ENCODE measurements at regions not wholly inside any gene's neighbourhood (a gene's known extent, or its start where the extent isn't known, plus 50 kb on each side); places are given as distances from the start of the nearest gene placed in this dataset.

DNA sequence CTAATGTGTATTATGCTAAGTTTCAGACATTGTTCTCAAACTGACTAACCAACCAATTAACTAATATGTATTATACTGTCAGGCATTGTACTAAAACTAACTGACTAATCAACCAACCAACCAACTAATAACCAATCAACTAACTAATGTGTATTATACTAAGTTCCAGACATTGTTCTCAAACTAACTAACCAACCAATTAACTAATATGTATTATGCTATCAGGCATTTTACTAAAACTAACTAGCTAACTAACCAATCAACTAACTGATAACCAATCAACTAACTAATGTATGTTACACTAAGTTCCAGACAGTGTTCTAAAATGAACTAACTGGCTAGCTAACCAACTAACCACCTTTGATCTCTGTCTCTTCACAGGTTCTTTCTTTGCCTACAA is 152.3 kb downstream of the SUDS3 start:
- H3K4me3 ChIP-seq (ENCODE audit: low read depth in 1 of 2, low read length in 2 of 2) = no peak overlapping the region
- no peak for ATAC-seq (ENCODE audit: insufficient read depth, low read depth)

GRCh38 chr12:118534003-118534402 is 157.6 kb downstream of the SUDS3 start:
- Histone ChIP-seq H3K4me2 (ENCODE audit: insufficient read depth, low read length) (no peak overlapping the region), H2AFZ (ENCODE audit: low read depth, low read length) (no peak overlapping the region), H3K9ac (ENCODE audit: low read depth, low read length) (no peak overlapping the region), H3K9me3 (ENCODE audit: insufficient read depth, low read length, severe bottlenecking) (no peaks in the 10 kb centered on the region), H3K36me3 (ENCODE audit: insufficient read depth, low read length) (no peaks in the 10 kb centered on the region), H4K20me1 (ENCODE audit: insufficient read depth, low read length) (no peaks in the 10 kb centered on the region), H3K4me3 (ENCODE audit: low read depth in 1 of 2, low read length in 2 of 2) (no peak overlapping the region), H3K27me3 (ENCODE audit: insufficient read depth, low read length, poor library complexity) (no peaks in the 10 kb centered on the region), H3K79me2 (ENCODE audit: insufficient read depth, low read length) (no peaks in the 10 kb centered on the region), H3K4me1 (ENCODE audit: insufficient read depth, low read length) (no peaks in the 10 kb centered on the region), H3K27ac (ENCODE audit: low read length) (no peak overlapping the region)
- ATAC-seq (ENCODE audit: insufficient read depth, low read depth) = no peak
- no peak for DNase-seq
- TF ChIP-seq CTCF (IDR thresholded peaks at IDR 0.05; ENCODE audit: borderline replicate concordance, extremely low read depth, low read length, poor library complexity, severe bottlenecking) = no peak
- TF ChIP-seq EZH2 (IDR thresholded peaks at IDR 0.05; ENCODE audit: borderline replicate concordance, low read depth, low read length, severe bottlenecking) = no peak

More for the DNA sequence above, 152.3 kb downstream of the SUDS3 start:
- H4K20me1 ChIP-seq (ENCODE audit: insufficient read depth, low read length) = no peaks in the 10 kb centered on the region; the same call in 1 of the 2 replicates
- H3K9ac ChIP-seq (ENCODE audit: low read depth, low read length) = no peak overlapping the region
- no peak overlapping the region for H3K4me2 ChIP-seq (ENCODE audit: insufficient read depth, low read length)
- H3K4me1 ChIP-seq (ENCODE audit: insufficient read depth, low read length) = no peaks in the 10 kb centered on the region
- TF ChIP-seq CTCF (IDR thresholded peaks at IDR 0.05; ENCODE audit: borderline replicate concordance, extremely low read depth, low read length, poor library complexity, severe bottlenecking) (no peak), EZH2 (IDR thresholded peaks at IDR 0.05; ENCODE audit: borderline replicate concordance, low read depth, low read length, severe bottlenecking) (no peak)
- no peak for DNase-seq
- H2AFZ ChIP-seq (ENCODE audit: low read depth, low read length) = no peak overlapping the region
- no peaks in the 10 kb centered on the region for H3K27me3 ChIP-seq (ENCODE audit: insufficient read depth, low read length, poor library complexity)
- H3K36me3 ChIP-seq (ENCODE audit: insufficient read depth, low read length) = no peaks in the 10 kb centered on the region
- H3K79me2 ChIP-seq (ENCODE audit: insufficient read depth, low read length) = no peaks in the 10 kb centered on the region
- H3K9me3 ChIP-seq (ENCODE audit: insufficient read depth, low read length, severe bottlenecking) = no peaks in the 10 kb centered on the region
- H3K27ac ChIP-seq (ENCODE audit: low read length) = no peak overlapping the region

DNA sequence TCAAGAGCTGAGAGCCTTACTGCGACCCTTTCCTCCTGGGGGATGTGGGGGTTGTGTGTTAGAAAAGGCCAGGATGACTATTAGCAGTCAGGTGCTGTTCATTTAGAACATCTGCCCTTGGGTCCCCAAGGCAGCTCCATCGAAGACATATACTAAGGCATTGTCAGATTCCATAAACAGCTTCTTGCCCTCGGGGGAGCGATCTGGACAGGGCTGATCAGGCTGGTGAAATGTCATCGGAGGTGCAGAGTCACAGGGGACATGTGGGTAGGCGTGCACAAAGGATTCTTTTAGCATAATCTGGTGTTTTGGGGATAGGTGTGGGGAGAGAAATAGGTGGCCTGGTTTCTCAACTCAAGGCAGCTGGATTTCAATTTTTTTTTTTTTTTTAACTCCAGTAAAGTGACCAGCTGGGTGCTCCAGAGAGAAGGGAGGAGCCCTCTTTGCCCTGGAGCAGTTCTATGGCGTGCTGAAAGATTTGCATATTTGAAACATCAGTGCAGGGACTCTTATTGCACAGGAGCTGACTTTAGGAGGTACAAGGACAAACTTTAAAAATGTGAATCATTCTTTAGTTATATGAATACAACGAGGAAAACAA is 160.1 kb downstream of the SUDS3 start:
- H3K4me3 ChIP-seq (ENCODE audit: low read depth in 1 of 2, low read length in 2 of 2) = no peak overlapping the region
- no peaks in the 10 kb centered on the region for H4K20me1 ChIP-seq (ENCODE audit: insufficient read depth, low read length)
- TF ChIP-seq CTCF (IDR thresholded peaks at IDR 0.05; ENCODE audit: borderline replicate concordance, extremely low read depth, low read length, poor library complexity, severe bottlenecking) (no peak), EZH2 (IDR thresholded peaks at IDR 0.05; ENCODE audit: borderline replicate concordance, low read depth, low read length, severe bottlenecking) (no peak)
- H3K27me3 ChIP-seq (ENCODE audit: insufficient read depth, low read length, poor library complexity) = no peaks in the 10 kb centered on the region
- no peak for DNase-seq
- no peaks in the 10 kb centered on the region for H3K36me3 ChIP-seq (ENCODE audit: insufficient read depth, low read length)
- H3K9me3 ChIP-seq (ENCODE audit: insufficient read depth, low read length, severe bottlenecking) = no peaks in the 10 kb centered on the region
- no peak for ATAC-seq (ENCODE audit: insufficient read depth, low read depth)
- no peak overlapping the region for H3K4me2 ChIP-seq (ENCODE audit: insufficient read depth, low read length)
- H3K27ac ChIP-seq (ENCODE audit: low read length) = no peak overlapping the region
- H3K9ac ChIP-seq (ENCODE audit: low read depth, low read length) = no peak overlapping the region
- H2AFZ ChIP-seq (ENCODE audit: low read depth, low read length) = no peak overlapping the region
- H3K4me1 ChIP-seq (ENCODE audit: insufficient read depth, low read length) = no peaks in the 10 kb centered on the region
- no peaks in the 10 kb centered on the region for H3K79me2 ChIP-seq (ENCODE audit: insufficient read depth, low read length)
